ENCODE measurements at regions not wholly inside any gene's neighbourhood (a gene's known extent, or its start where the extent isn't known, plus 50 kb on each side); places are given as distances from the start of the nearest gene placed in this dataset.

GRCh38 chr15:70289191-70289955 is 191.7 kb upstream of the TLE3 start:
- no peak for TF ChIP-seq CTCF (IDR thresholded peaks at IDR 0.05; ENCODE audit: borderline replicate concordance, insufficient read depth, low read depth, low read length)
- no peak overlapping the region for H3K4me3 ChIP-seq (ENCODE audit: low read depth, low read length)

GRCh38 chr15:70286113-70286806 is 188.5 kb upstream of the TLE3 start:
- H3K4me3 ChIP-seq (ENCODE audit: low read depth, low read length) = no peak overlapping the region
- TF ChIP-seq CTCF (IDR thresholded peaks at IDR 0.05; ENCODE audit: borderline replicate concordance, insufficient read depth, low read depth, low read length) = no peak

GRCh38 chr15:70284438-70285214 is 186.9 kb upstream of the TLE3 start:
- no peak for TF ChIP-seq CTCF (IDR thresholded peaks at IDR 0.05; ENCODE audit: borderline replicate concordance, insufficient read depth, low read depth, low read length)
- no peak overlapping the region for H3K4me3 ChIP-seq (ENCODE audit: low read depth, low read length)

GRCh38 chr15:70283511-70283910 is 185.8 kb upstream of the TLE3 start:
- TF ChIP-seq CTCF (IDR thresholded peaks at IDR 0.05; ENCODE audit: borderline replicate concordance, insufficient read depth, low read depth, low read length) = no peak
- no peak overlapping the region for H3K4me3 ChIP-seq (ENCODE audit: low read depth, low read length)

- no peak for TF ChIP-seq CTCF (IDR thresholded peaks at IDR 0.05; ENCODE audit: borderline replicate concordance, insufficient read depth, low read depth, low read length)
- H3K4me3 ChIP-seq (ENCODE audit: low read depth, low read length) = no peak overlapping the region
Measured at GRCh38 chr15:70281811-70282307, 184.1 kb upstream of the TLE3 start.

- no peak for TF ChIP-seq CTCF (IDR thresholded peaks at IDR 0.05; ENCODE audit: borderline replicate concordance, insufficient read depth, low read depth, low read length)
- H3K4me3 ChIP-seq (ENCODE audit: low read depth, low read length) = no peak overlapping the region
Measured at GRCh38 chr15:70281261-70281810, 183.6 kb upstream of the TLE3 start.

Measured in GM12875 (cell line).